ENCODE measurements at regions not wholly inside any gene's neighbourhood (a gene's known extent, or its start where the extent isn't known, plus 50 kb on each side); places are given as distances from the start of the nearest gene placed in this dataset.

- Mint-ChIP-seq H3K27me3 (ENCODE audit: low read depth, unreplicated experiment) (no peaks in the 10 kb centered on the region), H3K27ac (ENCODE audit: unreplicated experiment) (no peak overlapping the region), H3K4me1 (ENCODE audit: low read depth, unreplicated experiment) (peaks cover 8% of the 10 kb centered on the region), H3K36me3 (ENCODE audit: low read depth, unreplicated experiment) (no peaks in the 10 kb centered on the region), H3K9me3 (ENCODE audit: unreplicated experiment) (peaks cover 10% of the 10 kb centered on the region), H3K4me3 (ENCODE audit: unreplicated experiment) (no peak overlapping the region)
- FAIRE-seq = no peak
- DNase-seq (ENCODE audit: low read depth) = no peak
- H3K27ac ChIP-seq (ENCODE audit: low read depth, low read length) = no peak overlapping the region
- H3K27me3 ChIP-seq (ENCODE audit: insufficient read depth, low read length) = no peaks in the 10 kb centered on the region
- no peaks in the 10 kb centered on the region for H3K4me1 ChIP-seq (ENCODE audit: insufficient read depth, low read length)
- TF ChIP-seq, protein P1, sequence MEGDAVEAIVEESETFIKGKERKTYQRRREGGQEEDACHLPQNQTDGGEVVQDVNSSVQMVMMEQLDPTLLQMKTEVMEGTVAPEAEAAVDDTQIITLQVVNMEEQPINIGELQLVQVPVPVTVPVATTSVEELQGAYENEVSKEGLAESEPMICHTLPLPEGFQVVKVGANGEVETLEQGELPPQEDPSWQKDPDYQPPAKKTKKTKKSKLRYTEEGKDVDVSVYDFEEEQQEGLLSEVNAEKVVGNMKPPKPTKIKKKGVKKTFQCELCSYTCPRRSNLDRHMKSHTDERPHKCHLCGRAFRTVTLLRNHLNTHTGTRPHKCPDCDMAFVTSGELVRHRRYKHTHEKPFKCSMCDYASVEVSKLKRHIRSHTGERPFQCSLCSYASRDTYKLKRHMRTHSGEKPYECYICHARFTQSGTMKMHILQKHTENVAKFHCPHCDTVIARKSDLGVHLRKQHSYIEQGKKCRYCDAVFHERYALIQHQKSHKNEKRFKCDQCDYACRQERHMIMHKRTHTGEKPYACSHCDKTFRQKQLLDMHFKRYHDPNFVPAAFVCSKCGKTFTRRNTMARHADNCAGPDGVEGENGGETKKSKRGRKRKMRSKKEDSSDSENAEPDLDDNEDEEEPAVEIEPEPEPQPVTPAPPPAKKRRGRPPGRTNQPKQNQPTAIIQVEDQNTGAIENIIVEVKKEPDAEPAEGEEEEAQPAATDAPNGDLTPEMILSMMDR (IDR thresholded peaks at IDR 0.05; ENCODE audit: insufficient read depth, low read depth, low read length) = no peak
- TF ChIP-seq EZH2 (IDR thresholded peaks at IDR 0.05; ENCODE audit: insufficient read depth, low read length) = no peak
- H3K79me2 ChIP-seq (ENCODE audit: insufficient read depth, low read length) = no peaks in the 10 kb centered on the region
- H3K9ac ChIP-seq (ENCODE audit: low read length) = no peak overlapping the region
- H3K36me3 ChIP-seq (ENCODE audit: insufficient read depth, low read length) = no peaks in the 10 kb centered on the region
- H4K20me1 ChIP-seq (ENCODE audit: insufficient read depth, low read length) = no peaks in the 10 kb centered on the region
- no peaks in the 10 kb centered on the region for H3K9me3 ChIP-seq (ENCODE audit: insufficient read depth, low read depth, low read length)
- no peak overlapping the region for H3K4me2 ChIP-seq (ENCODE audit: low read length)
- H2AFZ ChIP-seq (ENCODE audit: low read depth, low read length) = no peak overlapping the region
- H3K4me3 ChIP-seq (ENCODE audit: insufficient read depth, low read depth, low read length) = no peak overlapping the region
Observed at GRCh38 chr2:74751981-74752851, 81.7 kb upstream of the HK2 start.

DNA sequence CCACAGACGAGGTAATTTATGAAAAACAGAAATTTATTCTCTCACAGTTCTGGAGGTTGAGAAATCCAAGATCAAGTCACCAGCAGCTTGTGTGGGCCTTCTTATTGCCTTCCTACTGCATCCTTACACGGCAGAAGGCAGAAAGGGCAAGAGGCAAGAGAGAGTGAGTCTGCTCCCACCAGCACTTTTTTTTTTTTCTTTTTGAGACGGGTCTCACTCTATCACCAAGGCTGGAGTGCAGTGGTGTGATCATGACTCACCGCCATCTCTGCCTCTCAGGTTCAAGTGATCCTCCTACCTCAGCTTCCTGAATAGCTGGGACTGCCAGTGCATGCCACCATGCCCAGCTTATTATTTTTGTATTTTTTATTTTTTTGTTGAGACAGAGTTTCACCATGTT, 78.5 kb upstream of the HK2 start:
- no peaks in the 10 kb centered on the region for H3K36me3 Mint-ChIP-seq (ENCODE audit: low read depth, unreplicated experiment)
- no peak overlapping the region for H3K4me3 Mint-ChIP-seq (ENCODE audit: unreplicated experiment)
- H3K27me3 Mint-ChIP-seq (ENCODE audit: low read depth, unreplicated experiment) = no peaks in the 10 kb centered on the region

More for the DNA sequence above, 78.5 kb upstream of the HK2 start:
- Histone ChIP-seq H3K9me3 (ENCODE audit: insufficient read depth, low read depth, low read length) (no peaks in the 10 kb centered on the region), H3K4me2 (ENCODE audit: low read length) (no peak overlapping the region), H3K36me3 (ENCODE audit: insufficient read depth, low read length) (no peaks in the 10 kb centered on the region), H3K4me1 (ENCODE audit: insufficient read depth, low read length) (no peaks in the 10 kb centered on the region), H4K20me1 (ENCODE audit: insufficient read depth, low read length) (no peaks in the 10 kb centered on the region), H3K9ac (ENCODE audit: low read length) (no peak overlapping the region), H2AFZ (ENCODE audit: low read depth, low read length) (no peak overlapping the region), H3K4me3 (ENCODE audit: insufficient read depth, low read depth, low read length) (no peak overlapping the region), H3K27ac (ENCODE audit: low read depth, low read length) (no peak overlapping the region), H3K79me2 (ENCODE audit: insufficient read depth, low read length) (no peaks in the 10 kb centered on the region), H3K27me3 (ENCODE audit: insufficient read depth, low read length) (no peaks in the 10 kb centered on the region)
- H3K4me1 Mint-ChIP-seq (ENCODE audit: low read depth, unreplicated experiment) = no peaks in the 10 kb centered on the region
- H3K9me3 Mint-ChIP-seq (ENCODE audit: unreplicated experiment) = peaks cover 19% of the 10 kb centered on the region
- TF ChIP-seq, protein P1 (IDR thresholded peaks at IDR 0.05; ENCODE audit: insufficient read depth, low read depth, low read length) = no peak
- TF ChIP-seq EZH2 (IDR thresholded peaks at IDR 0.05; ENCODE audit: insufficient read depth, low read length) = no peak
- DNase-seq (ENCODE audit: low read depth) (no peak), FAIRE-seq (no peak)
- no peak overlapping the region for H3K27ac Mint-ChIP-seq (ENCODE audit: unreplicated experiment)
